ENCODE measurements at regions not wholly inside any gene's neighbourhood (a gene's known extent, or its start where the extent isn't known, plus 50 kb on each side); places are given as distances from the start of the nearest gene placed in this dataset.

GRCh38 chr21:41614511-41614910 lies 106.6 kb upstream of the TMPRSS2 start:
- Histone ChIP-seq H3K4me1 (peaks cover 51% of the 10 kb centered on the region), H3K27ac (peak overlapping the region; percentile 42)
- intact Hi-C loops (cut with DNase I) = loop anchor here (10.0 kb wide), 1 partner anchor 500 kb away; no protein-coding TSS in a partner anchor

GRCh38 chr21:41613533-41613909 lies 105.6 kb upstream of the TMPRSS2 start:
- H3K4me1 ChIP-seq = peaks cover 51% of the 10 kb centered on the region
- no peaks in the 10 kb centered on the region for H3K9me3 ChIP-seq
- TF ChIP-seq POLR2A (IDR thresholded peaks at IDR 0.05) (no peak), POLR2AphosphoS5 (IDR thresholded peaks at IDR 0.05; ENCODE audit: insufficient read depth in 1 of 2, low read depth in 1 of 2) (no peak), CTCF (IDR thresholded peaks at IDR 0.05) (no peak)
- no peaks in the 10 kb centered on the region for H3K27me3 ChIP-seq
- peak overlapping the region; percentile 77 for H3K27ac ChIP-seq
- no peak overlapping the region for H3K4me3 ChIP-seq
- intact Hi-C loops (cut with DNase I) = loop anchor here (10.0 kb wide), 1 partner anchor 501 kb away; no protein-coding TSS in a partner anchor
- DNase-seq (ENCODE audit: extremely low spot score in 2 of 2) = no peak
- no peaks in the 10 kb centered on the region for H3K36me3 ChIP-seq

More at GRCh38 chr21:41614511-41614910, 106.6 kb upstream of the TMPRSS2 start:
- DNase-seq (ENCODE audit: extremely low spot score in 2 of 2) = no peak
- TF ChIP-seq POLR2AphosphoS5 (IDR thresholded peaks at IDR 0.05; ENCODE audit: insufficient read depth in 1 of 2, low read depth in 1 of 2) = no peak
- TF ChIP-seq POLR2A (IDR thresholded peaks at IDR 0.05) = no peak
- TF ChIP-seq CTCF (IDR thresholded peaks at IDR 0.05) = no peak
- no peak overlapping the region for H3K4me3 ChIP-seq
- H3K36me3 ChIP-seq = no peaks in the 10 kb centered on the region
- no peaks in the 10 kb centered on the region for H3K27me3 ChIP-seq
- no peaks in the 10 kb centered on the region for H3K9me3 ChIP-seq

GRCh38 chr21:41612674-41613532 lies 104.9 kb upstream of the TMPRSS2 start:
- intact Hi-C loops (cut with DNase I) = loop anchor here (1.0 to 10.0 kb wide), 2 partner anchors 165 to 502 kb away; no protein-coding TSS in a partner anchor
- Histone ChIP-seq H3K36me3 (no peaks in the 10 kb centered on the region), H3K4me1 (peaks cover 51% of the 10 kb centered on the region), H3K27ac (peak overlapping the region; percentile 77), H3K27me3 (no peaks in the 10 kb centered on the region), H3K4me3 (peak overlapping the region in 1 of 2 donors; percentile 4), H3K9me3 (no peaks in the 10 kb centered on the region)
- TF ChIP-seq CTCF (IDR thresholded peaks at IDR 0.05) (peak; percentile 53 to 89 (median 81)), POLR2A (IDR thresholded peaks at IDR 0.05) (no peak), POLR2AphosphoS5 (IDR thresholded peaks at IDR 0.05; ENCODE audit: insufficient read depth in 1 of 2, low read depth in 1 of 2) (peak; percentile 62 to 85)
- peak in 1 of 2 donors; percentile 97 for DNase-seq (ENCODE audit: extremely low spot score in 2 of 2)

GRCh38 chr21:41611966-41612606 lies 104.1 kb upstream of the TMPRSS2 start:
- Histone ChIP-seq H3K9me3 (no peaks in the 10 kb centered on the region), H3K4me1 (peaks cover 51% of the 10 kb centered on the region), H3K27ac (peak overlapping the region; percentile 77), H3K4me3 (no peak overlapping the region), H3K27me3 (no peaks in the 10 kb centered on the region), H3K36me3 (no peaks in the 10 kb centered on the region)
- intact Hi-C loops (cut with DNase I) = loop anchor here (1.0 to 10.0 kb wide), 2 partner anchors 166 to 503 kb away; no protein-coding TSS in a partner anchor
- TF ChIP-seq POLR2AphosphoS5 (IDR thresholded peaks at IDR 0.05; ENCODE audit: insufficient read depth in 1 of 2, low read depth in 1 of 2) (no peak), POLR2A (IDR thresholded peaks at IDR 0.05) (no peak), CTCF (IDR thresholded peaks at IDR 0.05) (no peak)
- no peak for DNase-seq (ENCODE audit: extremely low spot score in 2 of 2)

Data from vagina (tissue), 2 donors.